AG10803 (cell line): ENCODE measurements at regions not wholly inside any gene's neighbourhood (a gene's known extent, or its start where the extent isn't known, plus 50 kb on each side); places are given as distances from the start of the nearest gene placed in this dataset.
A peak's percentile ranks its signal among the peaks of the same experiment; 100 is the strongest.

ENCODE experiments used
- DNase-seq: peaks from one replicate; pipeline ENCODE4 v3.0.0; 2010; ENCODE audit warnings: low read depth
- H3K4me3 ChIP-seq: 2 replicates; pipeline ENCODE4 v1.5.1; 2011; ENCODE audit warnings: mild to moderate bottlenecking, low read length, control low read depth
- TF ChIP-seq, protein P1 (sequence below): conservative IDR thresholded peaks from 2 replicates; pipeline ENCODE4 v1.5.1; 2011; ENCODE audit warnings: mild to moderate bottlenecking, low read length, control low read depth, inconsistent platforms

DNA sequence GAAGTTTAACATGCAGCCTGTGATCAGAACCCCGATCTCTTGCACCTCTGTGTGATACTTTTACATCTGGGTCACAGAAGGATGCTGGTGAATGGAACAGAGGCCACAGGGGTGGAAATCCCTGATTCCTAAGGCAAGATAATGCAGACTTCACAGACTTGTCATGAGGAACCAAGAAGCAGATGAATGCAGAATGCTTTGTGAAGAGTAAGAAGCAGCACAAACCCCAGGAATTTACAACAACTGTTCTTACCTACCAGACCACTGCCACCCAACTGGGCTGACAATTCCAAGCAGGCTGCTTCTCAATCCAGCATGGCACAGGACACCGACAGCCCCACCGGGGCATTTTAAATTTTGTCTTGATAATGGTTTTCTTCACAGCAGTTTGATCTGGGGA is 113.2 kb upstream of the CD93 start:
- no peak for DNase-seq
- no peak overlapping the region for H3K4me3 ChIP-seq
- TF ChIP-seq, protein P1, sequence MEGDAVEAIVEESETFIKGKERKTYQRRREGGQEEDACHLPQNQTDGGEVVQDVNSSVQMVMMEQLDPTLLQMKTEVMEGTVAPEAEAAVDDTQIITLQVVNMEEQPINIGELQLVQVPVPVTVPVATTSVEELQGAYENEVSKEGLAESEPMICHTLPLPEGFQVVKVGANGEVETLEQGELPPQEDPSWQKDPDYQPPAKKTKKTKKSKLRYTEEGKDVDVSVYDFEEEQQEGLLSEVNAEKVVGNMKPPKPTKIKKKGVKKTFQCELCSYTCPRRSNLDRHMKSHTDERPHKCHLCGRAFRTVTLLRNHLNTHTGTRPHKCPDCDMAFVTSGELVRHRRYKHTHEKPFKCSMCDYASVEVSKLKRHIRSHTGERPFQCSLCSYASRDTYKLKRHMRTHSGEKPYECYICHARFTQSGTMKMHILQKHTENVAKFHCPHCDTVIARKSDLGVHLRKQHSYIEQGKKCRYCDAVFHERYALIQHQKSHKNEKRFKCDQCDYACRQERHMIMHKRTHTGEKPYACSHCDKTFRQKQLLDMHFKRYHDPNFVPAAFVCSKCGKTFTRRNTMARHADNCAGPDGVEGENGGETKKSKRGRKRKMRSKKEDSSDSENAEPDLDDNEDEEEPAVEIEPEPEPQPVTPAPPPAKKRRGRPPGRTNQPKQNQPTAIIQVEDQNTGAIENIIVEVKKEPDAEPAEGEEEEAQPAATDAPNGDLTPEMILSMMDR: no peak

- H3K4me3 ChIP-seq: no peak overlapping the region
- no peak for DNase-seq
- TF ChIP-seq, protein P1: no peak
These were observed 112.7 kb upstream of the CD93 start for GRCh38 chr20:23198815-23199214.

DNA sequence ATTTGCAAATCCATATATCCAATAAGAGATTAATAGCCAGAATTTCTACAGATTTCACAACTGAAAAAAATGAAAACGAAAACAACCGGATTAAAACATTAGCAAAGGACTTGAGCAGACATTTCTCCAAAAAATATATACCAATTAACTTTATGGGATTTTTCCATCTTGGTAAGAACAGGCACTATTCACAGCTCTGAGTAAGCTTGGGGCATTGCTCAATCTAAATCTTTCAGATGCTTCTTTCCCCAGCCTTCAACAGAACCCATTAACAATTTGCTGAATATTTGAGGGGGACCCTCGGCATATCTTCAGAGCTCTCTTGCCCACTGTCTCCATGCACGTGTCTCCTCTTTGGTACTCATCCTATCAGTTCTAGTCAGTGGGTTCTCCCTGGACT is 111.7 kb upstream of the CD93 start:
- H3K4me3 ChIP-seq: no peak overlapping the region
- TF ChIP-seq, protein P1: no peak
- no peak for DNase-seq

- DNase-seq: no peak
- no peak overlapping the region for H3K4me3 ChIP-seq
- TF ChIP-seq, protein P1: no peak
These were observed 109.5 kb upstream of the CD93 start for GRCh38 chr20:23195636-23196035.

DNA sequence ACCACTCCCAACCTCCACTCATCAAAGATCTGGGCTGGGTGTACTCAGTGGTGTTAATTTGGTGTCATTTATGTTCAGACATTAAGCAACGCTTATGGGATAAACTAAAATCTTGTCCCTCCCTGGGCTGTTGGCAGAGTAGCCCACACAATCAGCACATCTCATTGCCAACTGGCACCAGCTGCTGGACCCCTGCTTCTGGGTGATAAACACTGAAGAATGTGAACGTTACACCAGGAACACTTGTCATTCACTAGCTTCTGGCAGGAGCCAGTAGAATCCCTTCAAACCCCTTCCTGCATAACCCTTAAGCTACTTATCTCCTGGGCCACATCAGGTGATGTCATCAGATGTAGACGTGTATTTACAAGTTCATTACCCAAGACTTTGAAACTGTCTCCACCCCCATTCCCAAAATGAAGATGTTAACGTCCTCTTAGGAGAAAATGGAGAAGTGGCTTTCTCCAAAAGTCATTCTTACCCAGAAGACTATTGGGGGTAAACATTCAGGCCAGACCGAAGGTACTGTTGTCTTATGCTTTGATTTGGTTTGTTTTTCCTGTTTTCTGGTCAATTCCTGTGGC is 107.8 kb upstream of the CD93 start:
- no peak for DNase-seq
- TF ChIP-seq, protein P1: no peak
- no peak overlapping the region for H3K4me3 ChIP-seq

DNA sequence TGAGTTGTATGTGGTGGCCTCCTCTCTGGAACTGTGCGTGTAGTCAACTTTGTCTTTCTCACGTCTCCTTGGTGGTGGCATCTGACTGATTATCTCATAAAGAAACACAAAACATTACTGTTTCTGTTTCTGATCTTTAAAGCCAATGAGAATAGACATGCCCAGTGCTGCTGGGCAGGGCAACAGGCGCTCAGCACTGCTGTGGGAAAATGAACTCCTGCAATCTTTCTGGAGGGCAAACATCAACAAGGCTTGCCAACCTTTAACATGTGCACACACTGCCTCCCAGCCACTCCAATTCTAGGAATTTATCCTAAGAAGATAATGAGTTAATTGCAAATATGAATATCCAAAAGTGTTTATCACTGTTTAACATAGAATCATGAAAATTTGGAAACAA is 106.3 kb upstream of the CD93 start:
- DNase-seq: no peak
- TF ChIP-seq, protein P1: no peak
- H3K4me3 ChIP-seq: no peak overlapping the region

DNA sequence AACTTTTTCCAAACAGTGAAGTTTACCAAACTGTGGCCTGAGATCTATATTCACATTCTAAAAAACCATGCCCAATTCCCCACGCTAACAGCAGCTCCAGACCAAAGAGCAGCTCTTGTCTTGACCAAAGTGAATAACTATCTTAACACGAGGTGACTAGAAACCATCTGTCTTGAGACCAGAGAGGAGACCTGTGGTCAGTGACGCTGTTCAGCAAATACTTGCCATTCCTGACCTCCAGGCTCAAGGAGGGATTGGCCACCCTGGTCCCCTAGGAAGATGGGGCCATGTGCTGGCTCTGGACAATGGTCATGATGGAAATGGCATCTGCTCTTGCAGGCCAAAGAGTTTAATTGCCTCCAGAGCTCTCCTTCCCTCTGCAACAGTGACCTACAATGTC is 104.4 kb upstream of the CD93 start:
- DNase-seq: peak; percentile 38
- TF ChIP-seq, protein P1: no peak
- H3K4me3 ChIP-seq: no peak overlapping the region
